HG03196 (cell line): ENCODE measurements at regions not wholly inside any gene's neighbourhood (a gene's known extent, or its start where the extent isn't known, plus 50 kb on each side); places are given as distances from the start of the nearest gene placed in this dataset.
A peak's percentile ranks its signal among the peaks of the same experiment; 100 is the strongest.
"Not testable (repeated sequence)": the region's sequence is repeated elsewhere in the genome, so short reads cannot be mapped to it uniquely, and the experiment has no call there.

ENCODE experiments used
- ATAC-seq: cut with Tn5 transposase; IDR thresholded peaks from one replicate; pipeline ENCODE4 v1.9.1; 2021; ENCODE audit not compliant: unreplicated experiment

- ATAC-seq: no peak
Measured at GRCh38 chr12:61974461-61974860, 285.7 kb upstream of the USP15 start.

- no peak for ATAC-seq
Measured at GRCh38 chr12:61985830-61986229, 274.4 kb upstream of the USP15 start.

GRCh38 chr12:61987173-61987572 lies 273.0 kb upstream of the USP15 start:
- ATAC-seq: no peak

GRCh38 chr12:61991661-61992060 lies 268.5 kb upstream of the USP15 start:
- ATAC-seq: no peak

- ATAC-seq: peak; percentile 73
Measured at GRCh38 chr12:61993734-61994345, 266.4 kb upstream of the USP15 start.

- ATAC-seq: no peak
Measured at GRCh38 chr12:61996717-61997116, 263.5 kb upstream of the USP15 start.

- ATAC-seq: no peak
Measured at GRCh38 chr12:61998791-61999190, 261.4 kb upstream of the USP15 start.

GRCh38 chr12:61999311-61999710 lies 260.9 kb upstream of the USP15 start:
- no peak for ATAC-seq

- ATAC-seq: no peak
Measured at GRCh38 chr12:62001424-62001823, 258.8 kb upstream of the USP15 start.

GRCh38 chr12:62003226-62003625 lies 257.0 kb upstream of the USP15 start:
- no peak for ATAC-seq

- ATAC-seq: no peak
Measured at GRCh38 chr12:62003701-62004100, 256.5 kb upstream of the USP15 start.

- ATAC-seq: no peak
Measured at GRCh38 chr12:62005615-62006014, 254.6 kb upstream of the USP15 start.

GRCh38 chr12:62006076-62006732 lies 254.0 kb upstream of the USP15 start:
- peak; percentile 72 for ATAC-seq

GRCh38 chr12:62008703-62009102 lies 251.5 kb upstream of the USP15 start:
- ATAC-seq: no peak

GRCh38 chr12:62009445-62009844 lies 250.8 kb upstream of the USP15 start:
- no peak for ATAC-seq

GRCh38 chr12:62010331-62010906 lies 249.8 kb upstream of the USP15 start:
- not testable (repeated sequence) for ATAC-seq

- not testable (repeated sequence) for ATAC-seq
Measured at GRCh38 chr12:62010973-62011372, 249.2 kb upstream of the USP15 start.

- no peak for ATAC-seq
Measured at GRCh38 chr12:62014330-62014729, 245.9 kb upstream of the USP15 start.

- no peak for ATAC-seq
Measured at GRCh38 chr12:62016021-62016420, 244.2 kb upstream of the USP15 start.

GRCh38 chr12:62021808-62022207 lies 238.4 kb upstream of the USP15 start:
- ATAC-seq: no peak

- ATAC-seq: no peak
Measured at GRCh38 chr12:62028536-62028935, 231.7 kb upstream of the USP15 start.

GRCh38 chr12:62032870-62033269 lies 227.3 kb upstream of the USP15 start:
- ATAC-seq: no peak
